GM12891 (cell line): ENCODE measurements at regions not wholly inside any gene's neighbourhood (a gene's known extent, or its start where the extent isn't known, plus 50 kb on each side); places are given as distances from the start of the nearest gene placed in this dataset.

Source experiments
- POLR2A ChIP-seq: IDR thresholded peaks from 2 replicates; pipeline ENCODE4 v1.6.1; 2011; ENCODE audit warnings: low read depth, low read length, control low read depth
- SPI1 ChIP-seq: IDR thresholded peaks from 2 replicates; pipeline ENCODE4 v1.6.1; 2011; ENCODE audit warnings: low read depth, low read length, control low read depth
- TAF1 ChIP-seq: IDR thresholded peaks from 2 replicates; pipeline ENCODE4 v1.6.1; 2011; ENCODE audit warnings: low read depth, low read length, control low read depth

DNA sequence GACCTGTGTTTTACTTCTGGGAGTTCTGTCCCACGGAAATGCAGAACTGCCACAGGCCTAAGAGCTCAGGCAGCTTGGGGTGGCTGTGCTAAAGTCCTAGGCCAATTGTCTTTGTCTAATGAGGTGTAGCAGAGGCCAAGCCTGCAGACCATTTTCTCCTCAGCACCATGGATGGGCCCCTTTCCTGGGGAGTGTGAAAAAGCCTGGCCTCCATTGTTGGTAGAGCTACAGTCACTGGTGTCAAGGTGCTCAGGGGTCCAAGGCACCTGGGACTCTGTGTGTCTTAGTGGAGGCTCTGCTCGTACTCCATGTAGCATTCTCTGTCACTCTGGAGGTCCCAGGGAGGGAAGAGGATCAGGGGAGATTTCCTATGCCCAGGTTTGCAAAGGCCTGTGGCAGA lies 329.6 kb downstream of the SLITRK5 start:
- no peak for TF ChIP-seq POLR2A
- no peak for TF ChIP-seq TAF1
- TF ChIP-seq SPI1, result no peak
